H1 (cell line): ENCODE measurements at regions not wholly inside any gene's neighbourhood (a gene's known extent, or its start where the extent isn't known, plus 50 kb on each side); places are given as distances from the start of the nearest gene placed in this dataset.

ENCODE experiments used
- CTCF ChIA-PET: fragments of 300-600 bp; sonication (Branson Sonifier 250); formaldehyde crosslinking; loops from one replicate; lab custom pipeline; 2021; ENCODE audit not compliant: partially characterized antibody; lab: Charles Lee
- POLR2A ChIA-PET: fragments of 300-600 bp; sonication (Branson Sonifier 250); formaldehyde crosslinking; loops from one replicate; lab custom pipeline; 2021; ENCODE audit warnings: inconsistent platforms; ENCODE audit not compliant: partially characterized antibody; lab: Charles Lee
- DNase-seq, 2 experiments: peaks; one replicate each; pipeline versions ENCODE4 v3.0.0 to v3.0.0-alpha.2; 2010 to 2022; ENCODE audit warnings: low spot score in 2 of 2, low read depth in 1 of 2, mixed read lengths in 1 of 2
- FAIRE-seq: peaks from 2 replicates; lab custom pipeline; 2011; peaks lifted over from hg19 to GRCh38; lab: Jason Lieb, UNC
- H2AFZ ChIP-seq: 2 replicates; pipeline ENCODE4 v1.8.1; 2012; ENCODE audit warnings: low read length, inconsistent platforms
- H2AK5ac ChIP-seq: 2 replicates; pipeline ENCODE4 v1.6.1; 2013; ENCODE audit warnings: low read depth, low read length
- H2BK120ac ChIP-seq: replicated peaks from 2 replicates; pipeline ENCODE3; 2013; ENCODE audit warnings: low read depth, low read length, inconsistent platforms
- H2BK12ac ChIP-seq: 2 replicates; pipeline ENCODE4 v1.6.1; 2013; ENCODE audit warnings: low read depth, low read length
- H2BK15ac ChIP-seq: 2 replicates; pipeline ENCODE4 v1.6.1; 2013; ENCODE audit warnings: low read length
- H2BK20ac ChIP-seq: 2 replicates; pipeline ENCODE4 v1.6.1; 2013; ENCODE audit warnings: low read length
- H2BK5ac ChIP-seq: 2 replicates; pipeline ENCODE4 v1.6.1; 2013; ENCODE audit warnings: low read depth, low read length
- H3K14ac ChIP-seq: 2 replicates; pipeline ENCODE4 v1.6.1; 2013; ENCODE audit warnings: inconsistent platforms; ENCODE audit not compliant: insufficient read length
- H3K18ac ChIP-seq: 2 replicates; pipeline ENCODE4 v1.6.1; 2013; ENCODE audit warnings: low read length; ENCODE audit errors: extremely low read depth
- H3K23ac ChIP-seq: 2 replicates; pipeline ENCODE4 v1.6.1; 2013; ENCODE audit warnings: inconsistent platforms; ENCODE audit not compliant: insufficient read length
- H3K23me2 ChIP-seq: 2 replicates; pipeline ENCODE4 v1.6.1; 2013; ENCODE audit warnings: low read depth, low read length
- H3K27ac ChIP-seq: 2 replicates; pipeline ENCODE4 v1.6.1; 2011; ENCODE audit warnings: low read depth, low read length, inconsistent platforms
- H3K27me3 ChIP-seq, 4 experiments: replicated peaks in 1 of 4; 1 replicate in 1 of 4; 2 replicates in 3 of 4; pipeline versions ENCODE4 v1.6.1 to v1.8.1; 2011 to 2013; ENCODE audit warnings: low read length in 3 of 4, mild to moderate bottlenecking in 3 of 4, inconsistent platforms in 2 of 4, mixed read lengths in 2 of 4, moderate library complexity in 1 of 4; ENCODE audit not compliant: control insufficient read depth in 3 of 4, insufficient read depth in 3 of 4; ENCODE audit errors: extremely low read depth in 1 of 4
- H3K36me3 ChIP-seq, 4 experiments: 2 replicates each; pipeline versions ENCODE4 v1.6.1 to v1.8.1; 2011 to 2013; ENCODE audit warnings: mild to moderate bottlenecking in 4 of 4, low read length in 3 of 4, moderate library complexity in 2 of 4, control low read depth in 1 of 4, inconsistent platforms in 1 of 4; ENCODE audit not compliant: insufficient read depth in 4 of 4, control insufficient read depth in 2 of 4
- H3K4ac ChIP-seq: replicated peaks from 2 replicates; pipeline ENCODE3; 2013; ENCODE audit warnings: low read length, low read depth, mixed read lengths, inconsistent platforms; ENCODE audit not compliant: insufficient read length
- H3K4me1 ChIP-seq, 4 experiments: replicated peaks in 1 of 4; 1 replicate in 1 of 4; 2 replicates in 3 of 4; pipeline versions ENCODE4 v1.6.1 to v1.8.1; 2011 to 2013; ENCODE audit warnings: low read length in 3 of 4, inconsistent platforms in 2 of 4, mixed read lengths in 1 of 4; ENCODE audit not compliant: insufficient read depth in 4 of 4, control insufficient read depth in 3 of 4
- H3K4me2 ChIP-seq, 2 experiments: 2 replicates each; pipeline versions ENCODE4 v1.6.1 to v1.8.1; 2011 to 2013; ENCODE audit warnings: low read depth in 2 of 2, low read length in 2 of 2, control low read depth in 1 of 2, inconsistent platforms in 1 of 2, mild to moderate bottlenecking in 1 of 2; ENCODE audit not compliant: insufficient read depth in 1 of 2
- H3K4me3 ChIP-seq, 4 experiments: fragments of 200-600, 300-600 bp in 1 of 4; sonication (generic), shearing (Covaris generic), sonication (Bioruptor Twin) in 1 of 4; 2 replicates each; pipeline versions ENCODE4 v1.5.1 to v1.8.1; 2011 to 2016; ENCODE audit warnings: low read length in 4 of 4, low read depth in 3 of 4, control low read depth in 2 of 4, inconsistent platforms in 2 of 4, mild to moderate bottlenecking in 2 of 4, mixed read lengths in 1 of 4, moderate library complexity in 1 of 4; ENCODE audit not compliant: insufficient read depth in 2 of 4; ENCODE audit errors: extremely low read depth in 1 of 4
- H3K56ac ChIP-seq: replicated peaks from 2 replicates; pipeline ENCODE3; 2013; ENCODE audit warnings: low read depth, mild to moderate bottlenecking, mixed read lengths, low read length, inconsistent platforms; ENCODE audit not compliant: insufficient read length
- H3K79me1 ChIP-seq: 2 replicates; pipeline ENCODE4 v1.6.1; 2013; ENCODE audit warnings: low read depth, low read length, control low read depth
- H3K79me2 ChIP-seq, 2 experiments: 2 replicates each; pipeline versions ENCODE4 v1.6.1 to v1.8.1; 2012 to 2013; ENCODE audit warnings: low read length in 2 of 2, mild to moderate bottlenecking in 2 of 2, inconsistent platforms in 1 of 2; ENCODE audit not compliant: insufficient read depth in 2 of 2, control insufficient read depth in 1 of 2
- H3K9ac ChIP-seq, 4 experiments: replicated peaks in 1 of 4; 1 replicate in 1 of 4; 2 replicates in 3 of 4; pipeline versions ENCODE4 v1.6.1 to v1.8.1; 2011 to 2013; ENCODE audit warnings: low read depth in 3 of 4, low read length in 3 of 4, control low read depth in 2 of 4, mild to moderate bottlenecking in 2 of 4, moderate library complexity in 2 of 4, inconsistent platforms in 1 of 4; ENCODE audit errors: extremely low read depth in 1 of 4
- H3K9me3 ChIP-seq, 2 experiments: 2 replicates each; pipeline versions ENCODE4 v1.6.1 to v1.8.1; 2012 to 2013; ENCODE audit warnings: mild to moderate bottlenecking in 2 of 2, moderate library complexity in 2 of 2, control low read depth in 1 of 2, inconsistent platforms in 1 of 2, low read depth in 1 of 2, low read length in 1 of 2, mixed read lengths in 1 of 2; ENCODE audit not compliant: insufficient read depth in 2 of 2
- H4K20me1 ChIP-seq, 2 experiments: replicated peaks in 1 of 2; 2 replicates each; pipeline versions ENCODE3 to v1.8.1; 2011 to 2013; ENCODE audit warnings: inconsistent platforms in 2 of 2, low read length in 2 of 2, mild to moderate bottlenecking in 1 of 2; ENCODE audit not compliant: insufficient read depth in 2 of 2, control insufficient read depth in 1 of 2
- H4K5ac ChIP-seq: 2 replicates; pipeline ENCODE4 v1.6.1; 2013; ENCODE audit warnings: low read length, low read depth, mixed read lengths, inconsistent platforms; ENCODE audit not compliant: insufficient read length
- H4K8ac ChIP-seq: 2 replicates; pipeline ENCODE4 v1.8.0; 2013; ENCODE audit warnings: mild to moderate bottlenecking, moderate library complexity, low read length, inconsistent platforms; ENCODE audit not compliant: insufficient read depth; ENCODE audit errors: extremely low read depth
- H4K91ac ChIP-seq: replicated peaks from 2 replicates; pipeline ENCODE3; 2013; ENCODE audit warnings: low read length, mixed read lengths, inconsistent platforms; ENCODE audit not compliant: insufficient read length
- EGR1 ChIP-seq: IDR thresholded peaks from 2 replicates; pipeline ENCODE4 v1.6.1; 2011; ENCODE audit warnings: low read depth, low read length, borderline replicate concordance
- SIN3A ChIP-seq, 2 experiments: IDR thresholded peaks in 1 of 2; conservative IDR thresholded peaks in 1 of 2; 2 replicates each; pipeline ENCODE4 v1.6.1; 2011 to 2012; ENCODE audit warnings: low read length in 2 of 2, improper control_type of control experiment in 1 of 2, low read depth in 1 of 2, mild to moderate bottlenecking in 1 of 2
- ZNF274 ChIP-seq: IDR thresholded peaks from 2 replicates; pipeline ENCODE4 v1.7.0; 2012; ENCODE audit warnings: low read length, borderline replicate concordance; ENCODE audit errors: extremely low read depth
- WGBS, 2 experiments: shearing (Covaris generic) in 1 of 2; methylation state at CpG; one replicate each; pipeline versions ENCODE4 v1.1.6 to v1.1.7; 2013 to 2015; ENCODE audit warnings: low lambda C conversion rate in 2 of 2, mixed read lengths in 2 of 2, inconsistent platforms in 1 of 2, low coverage in 1 of 2, missing lambda C conversion rate in 1 of 2; ENCODE audit not compliant: insufficient replicate concordance in 2 of 2, insufficient coverage in 1 of 2, insufficient read length in 1 of 2; ENCODE audit errors: extremely low coverage in 1 of 2, missing lambda C conversion rate in 1 of 2; 5-methylcytosine and 5-hydroxymethylcytosine counted together

- CTCF ChIA-PET, result interaction anchor here (0.6 to 1.1 kb wide), 3 partner anchors 14 to 132 kb away, joined by 3 to 4 read pairs (median 3); no protein-coding TSS in a partner anchor
- H3K4me2 ChIP-seq, result no peak overlapping the region
- FAIRE-seq, result no peak
These were observed 53.1 kb upstream of the KMT2E start for GRCh38 chr7:104960741-104961448.

More at GRCh38 chr7:104960741-104961448, 53.1 kb upstream of the KMT2E start:
- no peaks in the 10 kb centered on the region for H3K23me2 ChIP-seq
- H3K9ac ChIP-seq, result no peak overlapping the region
- H2BK12ac ChIP-seq, result no peak overlapping the region
- H4K91ac ChIP-seq, result no peak overlapping the region
- no peaks in the 10 kb centered on the region for H3K27me3 ChIP-seq
- H4K20me1 ChIP-seq, result no peaks in the 10 kb centered on the region
- POLR2A ChIA-PET, result interaction anchor here (3.6 kb wide), 1 partner anchor 23 kb away, joined by 11 read pairs; no protein-coding TSS in a partner anchor
- no peak overlapping the region for H2BK120ac ChIP-seq
- WGBS, 2 experiments, result 97% methylated on average over 2 of the region's 2 CpGs; no CpG with 5 or more reads in 1 of the 2 experiments
- no peak overlapping the region for H3K56ac ChIP-seq
- no peaks in the 10 kb centered on the region for H3K79me2 ChIP-seq
- H4K5ac ChIP-seq, result no peak overlapping the region
- no peak overlapping the region for H2BK15ac ChIP-seq
- no peak overlapping the region for H2BK20ac ChIP-seq
- H3K4me1 ChIP-seq, result no peaks in the 10 kb centered on the region
- DNase-seq, result no peak
- H4K8ac ChIP-seq, result no peak overlapping the region
- peaks cover 3 to 6% of the 10 kb centered on the region in 2 experiments; a peak in 2 of 4 replicates for H3K9me3 ChIP-seq
- no peak overlapping the region for H2AK5ac ChIP-seq
- no peak overlapping the region for H2BK5ac ChIP-seq
- H3K27ac ChIP-seq, result no peak overlapping the region; the same call in 1 of the 2 replicates
- no peak overlapping the region for H3K23ac ChIP-seq
- H2AFZ ChIP-seq, result no peak overlapping the region
- no peak overlapping the region for H3K4me3 ChIP-seq
- H3K79me1 ChIP-seq, result no peaks in the 10 kb centered on the region
- no peak overlapping the region for H3K4ac ChIP-seq
- H3K18ac ChIP-seq, result no peak overlapping the region
- TF ChIP-seq SIN3A (conservative IDR thresholded peaks at IDR 0.05 in 1 of 2, IDR thresholded peaks at IDR 0.05 in 1 of 2; ENCODE audit: low read depth in 1 of 2, low read length in 2 of 2) (no peak), ZNF274 (no peak), EGR1 (no peak)
- no peaks in the 10 kb centered on the region for H3K36me3 ChIP-seq
- H3K14ac ChIP-seq, result no peak overlapping the region
